Adrenal gland (tissue), 9 donors: ENCODE measurements at regions not wholly inside any gene's neighbourhood (a gene's known extent, or its start where the extent isn't known, plus 50 kb on each side); places are given as distances from the start of the nearest gene placed in this dataset.

Experiments used
- DNase-seq, 7 donors: peaks; one replicate each; pipeline ENCODE4 v3.0.0-alpha.2; 2019 to 2020
- H3K27ac ChIP-seq, 5 donors: fragments of 200-600 bp; sonication (generic) in 4 of 5; 1 replicate in 3 of 5; 2 replicates in 2 of 5; pipeline versions ENCODE4 v1.5.1 to v1.8.0; 2016 to 2020; ENCODE audit warnings: mild to moderate bottlenecking in 1 of 5
- H3K27me3 ChIP-seq: fragments of 200-600 bp; 2 replicates; pipeline ENCODE4 v1.8.0; 2021
- H3K36me3 ChIP-seq, 2 donors: fragments of 200-600 bp; replicated peaks in 1 of 2; 1 replicate in 1 of 2; 2 replicates in 1 of 2; pipeline versions ENCODE4 v1.5.1 to v1.8.0; 2018 to 2022
- H3K4me1 ChIP-seq, 2 donors: fragments of 200-600 bp; replicated peaks in 1 of 2; 1 replicate in 1 of 2; 2 replicates in 1 of 2; pipeline versions ENCODE4 v1.5.1 to v1.8.0; 2018 to 2021
- H3K4me3 ChIP-seq, 4 donors: fragments of 200-600 bp; sonication (generic) in 3 of 4; one replicate each; pipeline ENCODE4 v1.5.1; 2016 to 2018
- H3K9me3 ChIP-seq, 3 donors: fragments of 200-600 bp; sonication (generic) in 1 of 3; replicated peaks in 1 of 3; 1 replicate in 2 of 3; 2 replicates in 1 of 3; pipeline versions ENCODE4 v1.5.1 to v1.8.0; 2016 to 2021
- CTCF ChIP-seq, 6 experiments: fragments of 450-650 bp in 4 of 6; fragments of 200-600 bp in 2 of 6; sonication (generic) in 1 of 6; IDR thresholded peaks; 1 replicate in 5 of 6; 2 replicates in 1 of 6; pipeline versions ENCODE4 v1.5.1 to v1.8.0; 2016 to 2021; ENCODE audit warnings: antibody characterized with exemption in 6 of 6, mild to moderate bottlenecking in 2 of 6, moderate library complexity in 1 of 6
- POLR2A ChIP-seq, 2 donors: fragments of 450-650 bp; IDR thresholded peaks; one replicate each; pipeline ENCODE4 v1.6.1; 2017; ENCODE audit warnings: antibody characterized with exemption in 2 of 2, mild to moderate bottlenecking in 2 of 2, moderate library complexity in 1 of 2
- WGBS, 4 donors: extraction: QIAGEN DNeasy Blood & Tissue Kit in 2 of 4; methylation state at CpG; one replicate each; pipeline versions ENCODE4 v1.1.5 to v1.1.7; 2013 to 2017; 5-methylcytosine and 5-hydroxymethylcytosine counted together
- intact Hi-C, 2 donors: fragments of 100-400 bp; cut with DNase I; formaldehyde crosslinking; loops; one replicate each; pipeline versions ENCODE4 v1.14.1 to v1.15.0; 2022 to 2023
- donor health status: healthy with polysubstance abuse.
- donor health status: Bipolar disorder and iron deficiency.
- donor health status: DM: yes; HTN: yes; CAD: no.
- donor health status: DM: no; HTN: no; CAD: no.
- donor health status: DM: no; HTN: no; CAD: no.

GRCh38 chr4:164381859-164382258, 372.1 kb upstream of the SMIM31 start:
- no peaks in the 10 kb centered on the region for H3K4me1 ChIP-seq
- no peak for DNase-seq
- H3K36me3 ChIP-seq, result no peaks in the 10 kb centered on the region
- no peaks in the 10 kb centered on the region for H3K9me3 ChIP-seq
- TF ChIP-seq CTCF (IDR thresholded peaks at IDR 0.05) (no peak), POLR2A (IDR thresholded peaks at IDR 0.05) (no peak)
- no peak overlapping the region for H3K27ac ChIP-seq
- H3K4me3 ChIP-seq, result no peak overlapping the region
- WGBS, 4 donors, result 63 to 72% (median 67%) methylated on average over 3 of the region's 3 CpGs
- intact Hi-C loops, result no loop called here
- peaks cover 11% of the 10 kb centered on the region for H3K27me3 ChIP-seq

- no peaks in the 10 kb centered on the region for H3K4me1 ChIP-seq
- TF ChIP-seq POLR2A (IDR thresholded peaks at IDR 0.05), result no peak
- no peak for TF ChIP-seq CTCF (IDR thresholded peaks at IDR 0.05)
- WGBS, 4 donors, result 1 to 8% (median 2%) methylated on average over 2 to 15 of the region's 15 CpGs
- H3K9me3 ChIP-seq, result no peaks in the 10 kb centered on the region
- peak overlapping the region in 1 of 4 donors; percentile 11 for H3K4me3 ChIP-seq
- no peaks in the 10 kb centered on the region for H3K36me3 ChIP-seq
- no peak for DNase-seq
- H3K27me3 ChIP-seq, result peaks cover 11% of the 10 kb centered on the region
- intact Hi-C loops, result no loop called here
- H3K27ac ChIP-seq, result no peak overlapping the region
Observed at GRCh38 chr4:164383058-164383357, 370.9 kb upstream of the SMIM31 start.

- peak in 1 of 7 donors; percentile 16 for DNase-seq
- peaks cover 11% of the 10 kb centered on the region for H3K27me3 ChIP-seq
- no peak overlapping the region for H3K27ac ChIP-seq
- TF ChIP-seq POLR2A (IDR thresholded peaks at IDR 0.05), result no peak
- no peaks in the 10 kb centered on the region for H3K36me3 ChIP-seq
- H3K4me3 ChIP-seq, result peak overlapping the region in 1 of 4 donors; percentile 11
- no peaks in the 10 kb centered on the region for H3K9me3 ChIP-seq
- WGBS, 4 donors, result 2 to 4% (median 3%) methylated on average over 22 to 65 of the region's 65 CpGs
- intact Hi-C loops, result no loop called here
- no peaks in the 10 kb centered on the region for H3K4me1 ChIP-seq
Observed at GRCh38 chr4:164383358-164384220, 370.3 kb upstream of the SMIM31 start.

- 68 to 70% (median 69%) methylated on average over 8 of the region's 8 CpGs for WGBS, 4 donors
- Histone ChIP-seq H3K4me1 (no peaks in the 10 kb centered on the region), H3K4me3 (no peak overlapping the region), H3K27ac (no peak overlapping the region), H3K27me3 (peaks cover 11% of the 10 kb centered on the region), H3K9me3 (no peaks in the 10 kb centered on the region), H3K36me3 (no peaks in the 10 kb centered on the region)
- no peak for DNase-seq
- intact Hi-C loops, result no loop called here
- TF ChIP-seq CTCF (IDR thresholded peaks at IDR 0.05), result no peak
- no peak for TF ChIP-seq POLR2A (IDR thresholded peaks at IDR 0.05)
Observed at GRCh38 chr4:164384416-164384815, 369.5 kb upstream of the SMIM31 start.

GRCh38 chr4:164396439-164396838, 357.5 kb upstream of the SMIM31 start:
- Histone ChIP-seq H3K36me3 (no peaks in the 10 kb centered on the region), H3K9me3 (no peaks in the 10 kb centered on the region), H3K4me1 (no peaks in the 10 kb centered on the region), H3K27me3 (no peaks in the 10 kb centered on the region), H3K27ac (no peak overlapping the region), H3K4me3 (no peak overlapping the region)
- WGBS, 4 donors, result 39 to 47% (median 41%) methylated on average over 4 of the region's 4 CpGs
- TF ChIP-seq CTCF (IDR thresholded peaks at IDR 0.05) (no peak), POLR2A (IDR thresholded peaks at IDR 0.05) (no peak)
- intact Hi-C loops, result no loop called here
- no peak for DNase-seq
